ENCODE measurements at regions not wholly inside any gene's neighbourhood (a gene's known extent, or its start where the extent isn't known, plus 50 kb on each side); places are given as distances from the start of the nearest gene placed in this dataset.

- no peaks in the 10 kb centered on the region for H3K4me1 ChIP-seq (ENCODE audit: control insufficient read depth, insufficient read depth, low read length)
- no peak overlapping the region for H2AFZ ChIP-seq (ENCODE audit: control insufficient read depth, low read depth, low read length)
- intact Hi-C loops (cut with micrococcal nuclease; ENCODE audit: unreplicated experiment) (no loop called here), in situ Hi-C loops (cut with MboI) (no loop called here)
- no peak overlapping the region for H3K4me2 ChIP-seq (ENCODE audit: control insufficient read depth, insufficient read depth)
- H3K27me3 ChIP-seq (replicated peaks in 1 of 2; ENCODE audit: control insufficient read depth in 2 of 2, insufficient read depth in 2 of 2, low read length in 1 of 2): no peaks in the 10 kb centered on the region
- DNase-seq (ENCODE audit: low read depth, low spot score) (no peak), ATAC-seq (no peak), FAIRE-seq (no peak)
- no peak overlapping the region for H3K27ac ChIP-seq (ENCODE audit: control insufficient read depth, insufficient read depth)
- H3K4me3 ChIP-seq: no peak overlapping the region
- no peaks in the 10 kb centered on the region for H3K9me3 ChIP-seq (replicated peaks; ENCODE audit: control insufficient read depth, insufficient read depth, low read length)
- H4K20me1 ChIP-seq (ENCODE audit: control insufficient read depth, insufficient read depth): no peaks in the 10 kb centered on the region
- no peaks in the 10 kb centered on the region for H3K36me3 ChIP-seq (ENCODE audit: control insufficient read depth in 2 of 2, insufficient read depth in 2 of 2, low read length in 1 of 2)
- SMC1A ChIA-PET (ENCODE audit: uncharacterized antibody, unreplicated experiment): no interaction called here
- WGBS (ENCODE audit: insufficient coverage, insufficient replicate concordance, low lambda C conversion rate, missing lambda C conversion rate): 37% methylated on average over 6 of the region's 6 CpGs
- no peaks in the 10 kb centered on the region for H3K79me2 ChIP-seq (ENCODE audit: control insufficient read depth, insufficient read depth, low read length)
- BruUV-seq (replicated peaks): no TSS peak
- POLR2A ChIA-PET: no interaction called here
- RAD21 ChIA-PET (ENCODE audit: unreplicated experiment): no interaction called here
- H3K9ac ChIP-seq (ENCODE audit: control insufficient read depth, insufficient read depth, low read length): no peak overlapping the region
- CTCF ChIA-PET: no interaction called here
- TF ChIP-seq RBBP5 (conservative IDR thresholded peaks at IDR 0.05) (no peak), E2F8 (IDR thresholded peaks at IDR 0.05; ENCODE audit: low read depth, partially characterized antibody) (no peak), SREBF2 (IDR thresholded peaks at IDR 0.05; ENCODE audit: low read length) (no peak), USF2 (IDR thresholded peaks at IDR 0.05; ENCODE audit: borderline replicate concordance, low read depth, low read length) (no peak), NBN (IDR thresholded peaks at IDR 0.05) (no peak), JUND (IDR thresholded peaks at IDR 0.05; ENCODE audit: low read depth, low read length) (no peak), SMAD1 (IDR thresholded peaks at IDR 0.05; ENCODE audit: low read depth, partially characterized antibody) (no peak), FOXM1 (IDR thresholded peaks at IDR 0.05; ENCODE audit: low read depth, low read length) (no peak), CHD4 (IDR thresholded peaks at IDR 0.05) (no peak), ZBED1 (IDR thresholded peaks at IDR 0.05; ENCODE audit: borderline replicate concordance) (no peak), CREB1 (IDR thresholded peaks at IDR 0.05; ENCODE audit: low read depth) (no peak), ESRRA (IDR thresholded peaks at IDR 0.05; ENCODE audit: low read length) (no peak), STAT3 (IDR thresholded peaks at IDR 0.05; ENCODE audit: low read depth, low read length) (no peak), PAX5 (IDR thresholded peaks at IDR 0.05; ENCODE audit: borderline replicate concordance, low read depth, low read length) (no peak), RFX5 (IDR thresholded peaks at IDR 0.05; ENCODE audit: low read depth, low read length) (no peak), NKRF (conservative IDR thresholded peaks at IDR 0.05) (no peak), ETV6 (conservative IDR thresholded peaks at IDR 0.05 in 1 of 2, IDR thresholded peaks at IDR 0.05 in 1 of 2; ENCODE audit: borderline replicate concordance in 1 of 2, low read depth in 1 of 2) (no peak), POU2F2 (IDR thresholded peaks at IDR 0.05; ENCODE audit: borderline replicate concordance, low read depth, low read length) (no peak)
Measured at GRCh38 chr5:82622711-82623514, 344.8 kb upstream of the RPS23 start.

Measured in GM12878 (cell line).